ENCODE measurements at regions not wholly inside any gene's neighbourhood (a gene's known extent, or its start where the extent isn't known, plus 50 kb on each side); places are given as distances from the start of the nearest gene placed in this dataset.

- TF ChIP-seq POLR2AphosphoS5 (IDR thresholded peaks at IDR 0.05; ENCODE audit: control insufficient read depth, insufficient read depth, low read depth, low read length) (no peak), RNF219 (CRISPR knock-in tag; IDR thresholded peaks at IDR 0.05) (no peak)
- TF ChIP-seq, protein P1, sequence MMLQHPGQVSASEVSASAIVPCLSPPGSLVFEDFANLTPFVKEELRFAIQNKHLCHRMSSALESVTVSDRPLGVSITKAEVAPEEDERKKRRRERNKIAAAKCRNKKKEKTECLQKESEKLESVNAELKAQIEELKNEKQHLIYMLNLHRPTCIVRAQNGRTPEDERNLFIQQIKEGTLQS (IDR thresholded peaks at IDR 0.05), result no peak
- TF ChIP-seq, protein P1 (CRISPR knock-in tag; conservative IDR thresholded peaks at IDR 0.05), result no peak
Observed at GRCh38 chr20:23285536-23285935, 65.1 kb upstream of the NXT1 start.
